ENCODE measurements at regions not wholly inside any gene's neighbourhood (a gene's known extent, or its start where the extent isn't known, plus 50 kb on each side); places are given as distances from the start of the nearest gene placed in this dataset.

DNA sequence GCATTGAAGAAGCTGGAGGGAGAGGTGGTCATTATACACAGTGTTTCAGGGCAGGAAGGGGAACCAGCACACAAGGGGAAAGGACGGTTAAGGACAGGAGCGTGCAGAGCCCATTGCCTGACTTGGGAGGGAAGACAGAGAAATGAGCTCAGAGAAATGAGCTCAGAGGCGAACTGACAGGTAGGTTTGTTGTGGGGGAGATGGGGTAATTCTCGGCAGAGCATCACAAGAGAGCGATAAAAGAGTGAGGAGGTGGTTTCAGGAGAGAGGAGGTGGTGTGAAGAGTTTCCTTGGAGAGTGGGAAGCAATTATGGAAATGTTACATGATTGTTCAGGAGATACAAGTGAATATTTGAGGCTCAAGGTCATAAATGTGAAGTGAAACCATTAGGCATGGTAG is 61.0 kb downstream of the MRGPRX1 start:
- TF ChIP-seq CTCF (IDR thresholded peaks at IDR 0.05) (no peak), EP300 (IDR thresholded peaks at IDR 0.05; ENCODE audit: low read depth) (no peak), POLR2A (IDR thresholded peaks at IDR 0.05) (no peak), POLR2AphosphoS5 (IDR thresholded peaks at IDR 0.05) (no peak)
- 66 to 72% methylated on average over 5 of the region's 5 CpGs for WGBS, 2 donors (ENCODE audit: low coverage in 1 of 2)
- Histone ChIP-seq H3K4me3 (no peak overlapping the region), H3K27ac (no peak overlapping the region), H3K9me3 (no peaks in the 10 kb centered on the region), H3K4me1 (no peaks in the 10 kb centered on the region), H3K36me3 (no peaks in the 10 kb centered on the region), H3K27me3 (no peaks in the 10 kb centered on the region)
- intact Hi-C loops (cut with DNase I; ENCODE audit: low total_unique reads) (no loop called here), in situ Hi-C loops (cut with MboI; ENCODE audit: low pct_ligation_motif_present in 1 of 4, low pct_unique_long_range_greater_than_20kb in 1 of 4, low sequenced_read_pairs in 3 of 4) (no loop called here)
- DNase-seq, result no peak

DNA sequence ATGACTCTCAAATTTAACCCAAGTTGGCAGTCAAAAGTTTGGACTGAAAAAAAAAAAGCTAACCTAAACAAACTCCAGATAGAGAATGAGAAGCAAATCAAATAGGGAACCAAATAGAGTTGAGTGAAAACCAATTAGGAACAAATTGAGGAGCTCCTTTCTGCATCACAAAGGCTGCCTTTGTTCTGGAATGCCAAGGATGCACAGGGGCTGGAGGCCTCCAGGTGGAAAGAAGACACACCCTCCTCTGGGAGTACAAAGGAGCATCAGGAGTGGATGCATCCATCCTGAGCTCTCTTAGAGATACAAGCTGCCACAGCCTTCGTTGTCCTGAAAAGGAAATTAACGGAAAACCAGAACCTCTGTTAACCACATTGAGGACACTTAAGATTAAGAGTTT is 73.3 kb downstream of the MRGPRX1 start:
- 85 to 86% methylated on average over 2 of the region's 2 CpGs for WGBS, 2 donors (ENCODE audit: low coverage in 1 of 2)
- Histone ChIP-seq H3K36me3 (no peaks in the 10 kb centered on the region), H3K27ac (no peak overlapping the region), H3K4me3 (no peak overlapping the region), H3K9me3 (no peaks in the 10 kb centered on the region), H3K27me3 (no peaks in the 10 kb centered on the region), H3K4me1 (no peaks in the 10 kb centered on the region)
- intact Hi-C loops (cut with DNase I; ENCODE audit: low total_unique reads), result no loop called here
- in situ Hi-C loops (cut with MboI; ENCODE audit: low pct_ligation_motif_present in 1 of 4, low pct_unique_long_range_greater_than_20kb in 1 of 4, low sequenced_read_pairs in 3 of 4), result no loop called here
- no peak for DNase-seq
- TF ChIP-seq EP300 (IDR thresholded peaks at IDR 0.05; ENCODE audit: low read depth) (no peak), CTCF (IDR thresholded peaks at IDR 0.05) (no peak), POLR2AphosphoS5 (IDR thresholded peaks at IDR 0.05) (no peak), POLR2A (IDR thresholded peaks at IDR 0.05) (no peak)

DNA sequence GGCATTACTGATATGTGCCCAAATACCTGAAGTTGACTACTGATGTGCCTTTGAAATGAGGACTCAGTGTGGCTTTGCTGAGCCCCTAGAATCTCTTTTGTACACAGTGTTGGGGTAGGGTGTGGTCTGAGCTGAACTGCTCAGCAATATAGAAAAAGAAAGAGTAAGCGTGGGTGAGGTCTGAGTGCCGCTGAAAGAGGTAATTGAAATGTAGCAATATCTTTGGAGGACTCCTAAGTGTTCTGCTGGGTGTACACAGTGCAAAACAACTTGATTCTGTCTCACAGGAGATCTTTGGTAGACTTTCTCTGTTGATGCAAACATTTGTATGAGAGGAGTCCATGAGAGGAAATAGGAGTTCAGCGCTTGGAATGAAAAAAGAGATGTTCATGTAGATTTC is 73.7 kb upstream of the PTPN5 start:
- in situ Hi-C loops (cut with MboI; ENCODE audit: low pct_ligation_motif_present in 1 of 4, low pct_unique_long_range_greater_than_20kb in 1 of 4, low sequenced_read_pairs in 3 of 4), result no loop called here
- H3K4me1 ChIP-seq, result no peaks in the 10 kb centered on the region
- H3K27me3 ChIP-seq, result no peaks in the 10 kb centered on the region
- no peak overlapping the region for H3K27ac ChIP-seq
- no peak for TF ChIP-seq POLR2AphosphoS5 (IDR thresholded peaks at IDR 0.05)
- TF ChIP-seq POLR2A (IDR thresholded peaks at IDR 0.05), result no peak
- TF ChIP-seq CTCF (IDR thresholded peaks at IDR 0.05), result no peak
- TF ChIP-seq EP300 (IDR thresholded peaks at IDR 0.05; ENCODE audit: low read depth), result no peak
- no peak for DNase-seq
- intact Hi-C loops (cut with DNase I; ENCODE audit: low total_unique reads), result no loop called here
- no peak overlapping the region for H3K4me3 ChIP-seq
- H3K9me3 ChIP-seq, result no peaks in the 10 kb centered on the region
- no peaks in the 10 kb centered on the region for H3K36me3 ChIP-seq
- 59 to 72% methylated on average over 3 of the region's 3 CpGs for WGBS, 2 donors (ENCODE audit: low coverage in 1 of 2)

DNA sequence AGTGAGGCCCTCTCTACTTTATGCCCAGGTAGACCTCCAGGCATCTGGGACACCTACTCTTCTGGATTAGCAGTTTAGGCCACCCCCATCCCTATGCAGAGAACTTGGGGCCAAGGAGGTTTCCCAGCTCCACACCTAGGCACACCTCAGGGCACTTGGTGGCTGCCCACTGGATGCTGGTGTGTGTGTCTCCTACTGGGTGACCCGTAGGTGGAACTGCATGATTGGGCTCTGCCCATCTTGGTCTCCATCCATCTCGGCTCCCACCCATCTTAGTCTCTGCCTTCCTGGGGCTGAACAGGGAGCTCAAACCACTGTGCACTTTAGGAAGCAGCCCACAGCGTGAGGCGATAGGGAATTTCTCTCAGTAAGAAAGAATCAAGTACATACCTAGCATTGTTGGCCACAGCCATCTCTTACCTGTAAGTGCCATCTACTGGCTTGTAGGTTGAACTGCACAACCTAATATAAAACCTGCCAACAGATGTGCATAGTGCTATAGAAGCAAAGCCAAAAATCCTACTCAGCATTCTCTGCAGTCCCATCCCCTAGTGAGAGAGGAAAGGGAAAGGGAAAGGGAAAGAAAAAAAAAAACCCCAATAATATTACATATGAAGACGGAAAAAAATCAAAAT is 61.6 kb upstream of the PTPN5 start:
- DNase-seq, result no peak
- intact Hi-C loops (cut with DNase I; ENCODE audit: low total_unique reads) (no loop called here), in situ Hi-C loops (cut with MboI; ENCODE audit: low pct_ligation_motif_present in 1 of 4, low pct_unique_long_range_greater_than_20kb in 1 of 4, low sequenced_read_pairs in 3 of 4) (no loop called here)
- H3K27me3 ChIP-seq, result no peaks in the 10 kb centered on the region
- H3K4me1 ChIP-seq, result no peaks in the 10 kb centered on the region
- no peaks in the 10 kb centered on the region for H3K36me3 ChIP-seq
- no peak for TF ChIP-seq POLR2A (IDR thresholded peaks at IDR 0.05)
- peak in 4 of 5 experiments; percentile 12 to 37 (median 33) for TF ChIP-seq CTCF (IDR thresholded peaks at IDR 0.05)
- H3K4me3 ChIP-seq, result no peak overlapping the region
- no peaks in the 10 kb centered on the region for H3K9me3 ChIP-seq
- WGBS, 2 donors (ENCODE audit: low coverage in 1 of 2), result 0 to 30% methylated on average over 1 to 5 of the region's 5 CpGs
- H3K27ac ChIP-seq, result no peak overlapping the region
